ENCODE measurements at regions not wholly inside any gene's neighbourhood (a gene's known extent, or its start where the extent isn't known, plus 50 kb on each side); places are given as distances from the start of the nearest gene placed in this dataset.

DNA sequence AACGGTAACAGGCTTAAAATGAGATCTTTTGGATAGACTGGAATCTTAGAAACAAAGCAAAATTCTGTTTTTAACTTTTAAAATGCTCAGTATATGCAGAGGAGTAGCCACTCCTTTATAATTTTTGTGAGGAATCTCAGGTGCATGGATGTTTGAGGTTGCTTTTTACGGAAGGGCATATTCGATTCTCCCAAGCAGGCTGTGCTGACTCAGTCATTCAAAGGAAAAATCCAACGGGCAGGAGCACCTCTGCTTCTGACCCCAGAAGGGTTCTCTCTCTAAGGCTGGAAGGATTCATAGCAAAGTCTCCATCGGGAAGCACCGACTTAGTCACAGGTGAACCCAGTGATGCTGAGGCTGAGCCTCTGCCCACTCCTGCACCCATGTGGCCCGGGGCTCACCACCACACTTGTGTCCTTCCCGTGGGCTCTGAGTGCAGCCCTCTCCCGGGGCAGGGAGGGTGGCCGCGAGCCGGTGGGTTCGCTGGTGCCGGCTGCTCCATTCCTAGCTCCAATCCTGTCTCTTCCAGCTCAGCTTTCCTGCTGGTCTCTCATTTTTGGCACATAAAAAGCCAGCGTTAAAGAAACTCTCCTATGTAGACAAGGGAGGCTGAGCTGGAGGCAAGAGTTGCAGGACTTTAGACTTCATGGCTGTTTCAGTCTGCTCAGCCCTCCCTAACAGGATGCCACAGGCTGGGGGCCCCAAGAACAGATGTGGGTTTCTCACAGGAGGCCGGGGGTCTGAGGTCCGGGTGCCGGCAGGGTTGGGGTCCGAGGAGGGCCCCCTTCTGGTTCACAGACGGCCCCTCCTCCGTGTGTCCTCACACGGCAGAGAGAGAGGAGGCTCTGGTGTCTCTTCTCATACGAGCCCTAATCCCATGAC, 135.6 kb upstream of the LPCAT1 start:
- no peak for ATAC-seq
- TF ChIP-seq RAD21 (IDR thresholded peaks at IDR 0.05; ENCODE audit: low read depth) = no peak
- TF ChIP-seq SP1 (IDR thresholded peaks at IDR 0.05; ENCODE audit: low read depth) = no peak
- no peak for TF ChIP-seq POLR2A (IDR thresholded peaks at IDR 0.05; ENCODE audit: borderline replicate concordance, extremely low read depth, insufficient read depth, insufficient read length)
- no peak for TF ChIP-seq JUND (IDR thresholded peaks at IDR 0.05)
- no peak for TF ChIP-seq SRF (IDR thresholded peaks at IDR 0.05; ENCODE audit: low read depth)
- no peaks in the 10 kb centered on the region for H3K9me2 ChIP-seq (ENCODE audit: insufficient read depth)

DNA sequence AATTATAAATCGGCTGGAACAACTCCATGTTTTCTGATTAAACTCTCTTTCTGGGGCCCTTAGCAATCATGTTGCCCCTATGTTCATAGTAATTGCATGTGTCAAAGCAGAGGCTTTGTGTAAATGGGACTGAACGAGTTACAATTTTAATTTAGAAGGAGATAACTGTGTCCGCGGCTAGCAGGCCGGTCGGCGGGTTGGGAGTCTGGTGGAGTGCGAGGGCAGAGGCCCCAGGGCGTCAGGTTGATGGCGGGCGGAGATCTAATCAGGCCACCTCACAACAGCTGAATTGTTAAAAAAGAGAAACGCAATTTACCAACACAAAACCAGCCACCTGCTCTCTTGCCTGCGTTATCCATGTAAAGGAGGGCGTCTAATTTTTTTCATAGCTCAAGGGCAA, 134.9 kb upstream of the LPCAT1 start:
- no peak for DNase-seq (ENCODE audit: low read depth, low spot score)
- Histone ChIP-seq H3K79me2 (ENCODE audit: insufficient read depth, low read length) (no peaks in the 10 kb centered on the region), H3K27me3 (ENCODE audit: insufficient read depth, low read length) (no peaks in the 10 kb centered on the region), H3K4me3 (replicated peaks in 1 of 2; ENCODE audit: low read depth in 1 of 2, low read length in 2 of 2) (no peak overlapping the region), H3K27ac (ENCODE audit: low read depth, low read length) (no peak overlapping the region), H4K20me1 (ENCODE audit: insufficient read depth) (no peaks in the 10 kb centered on the region), H3K36me3 (ENCODE audit: control insufficient read depth in 1 of 2, insufficient read depth in 2 of 2, low read length in 2 of 2) (no peaks in the 10 kb centered on the region), H3K4me1 (ENCODE audit: control insufficient read depth in 1 of 2, insufficient read depth in 2 of 2, low read length in 2 of 2) (peaks cover 0 to 7% of the 10 kb centered on the region in 2 experiments; a peak in 1 of 4 replicates), H2AFZ (ENCODE audit: low read depth, low read length, poor library complexity, severe bottlenecking) (no peak overlapping the region), H3K9me2 (ENCODE audit: insufficient read depth) (no peaks in the 10 kb centered on the region), H3K4me2 (ENCODE audit: low read length) (no peak overlapping the region), H3K9ac (ENCODE audit: low read length) (no peak overlapping the region), H3K9me3 (ENCODE audit: control insufficient read depth in 1 of 2, insufficient read depth in 1 of 2, low read depth in 1 of 2, low read length in 2 of 2) (no peaks in the 10 kb centered on the region)
- BruUV-seq (replicated peaks) = no TSS peak
- ChIA-PET RAD21 (ENCODE audit: low non-redundant PET in 1 of 2, low total read pairs in 2 of 2, uncharacterized antibody in 2 of 2, unreplicated experiment in 2 of 2) (no interaction called here), POLR2A (no interaction called here), CTCF (no interaction called here)
- ATAC-seq = no peak
- intact Hi-C loops (cut with micrococcal nuclease) = no loop called here
- TF ChIP-seq, protein P1, sequence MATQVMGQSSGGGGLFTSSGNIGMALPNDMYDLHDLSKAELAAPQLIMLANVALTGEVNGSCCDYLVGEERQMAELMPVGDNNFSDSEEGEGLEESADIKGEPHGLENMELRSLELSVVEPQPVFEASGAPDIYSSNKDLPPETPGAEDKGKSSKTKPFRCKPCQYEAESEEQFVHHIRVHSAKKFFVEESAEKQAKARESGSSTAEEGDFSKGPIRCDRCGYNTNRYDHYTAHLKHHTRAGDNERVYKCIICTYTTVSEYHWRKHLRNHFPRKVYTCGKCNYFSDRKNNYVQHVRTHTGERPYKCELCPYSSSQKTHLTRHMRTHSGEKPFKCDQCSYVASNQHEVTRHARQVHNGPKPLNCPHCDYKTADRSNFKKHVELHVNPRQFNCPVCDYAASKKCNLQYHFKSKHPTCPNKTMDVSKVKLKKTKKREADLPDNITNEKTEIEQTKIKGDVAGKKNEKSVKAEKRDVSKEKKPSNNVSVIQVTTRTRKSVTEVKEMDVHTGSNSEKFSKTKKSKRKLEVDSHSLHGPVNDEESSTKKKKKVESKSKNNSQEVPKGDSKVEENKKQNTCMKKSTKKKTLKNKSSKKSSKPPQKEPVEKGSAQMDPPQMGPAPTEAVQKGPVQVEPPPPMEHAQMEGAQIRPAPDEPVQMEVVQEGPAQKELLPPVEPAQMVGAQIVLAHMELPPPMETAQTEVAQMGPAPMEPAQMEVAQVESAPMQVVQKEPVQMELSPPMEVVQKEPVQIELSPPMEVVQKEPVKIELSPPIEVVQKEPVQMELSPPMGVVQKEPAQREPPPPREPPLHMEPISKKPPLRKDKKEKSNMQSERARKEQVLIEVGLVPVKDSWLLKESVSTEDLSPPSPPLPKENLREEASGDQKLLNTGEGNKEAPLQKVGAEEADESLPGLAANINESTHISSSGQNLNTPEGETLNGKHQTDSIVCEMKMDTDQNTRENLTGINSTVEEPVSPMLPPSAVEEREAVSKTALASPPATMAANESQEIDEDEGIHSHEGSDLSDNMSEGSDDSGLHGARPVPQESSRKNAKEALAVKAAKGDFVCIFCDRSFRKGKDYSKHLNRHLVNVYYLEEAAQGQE (IDR thresholded peaks at IDR 0.05; ENCODE audit: low read depth) = no peak
- TF ChIP-seq, protein P2, sequence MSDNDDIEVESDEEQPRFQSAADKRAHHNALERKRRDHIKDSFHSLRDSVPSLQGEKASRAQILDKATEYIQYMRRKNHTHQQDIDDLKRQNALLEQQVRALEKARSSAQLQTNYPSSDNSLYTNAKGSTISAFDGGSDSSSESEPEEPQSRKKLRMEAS (IDR thresholded peaks at IDR 0.05) = no peak
- TF ChIP-seq ZNF274 (IDR thresholded peaks at IDR 0.05; ENCODE audit: low read depth, low read length) (no peak), EZH2 (IDR thresholded peaks at IDR 0.05) (no peak), SRF (IDR thresholded peaks at IDR 0.05; ENCODE audit: low read depth) (no peak), TCF7L2 (IDR thresholded peaks at IDR 0.05; ENCODE audit: borderline replicate concordance, extremely low read depth, insufficient read depth, insufficient read length) (no peak), ZFX (IDR thresholded peaks at IDR 0.05) (no peak), FOSL1 (IDR thresholded peaks at IDR 0.05; ENCODE audit: low read depth) (no peak), CBX3 (IDR thresholded peaks at IDR 0.05; ENCODE audit: low read depth) (no peak)
- TF ChIP-seq, protein P3, sequence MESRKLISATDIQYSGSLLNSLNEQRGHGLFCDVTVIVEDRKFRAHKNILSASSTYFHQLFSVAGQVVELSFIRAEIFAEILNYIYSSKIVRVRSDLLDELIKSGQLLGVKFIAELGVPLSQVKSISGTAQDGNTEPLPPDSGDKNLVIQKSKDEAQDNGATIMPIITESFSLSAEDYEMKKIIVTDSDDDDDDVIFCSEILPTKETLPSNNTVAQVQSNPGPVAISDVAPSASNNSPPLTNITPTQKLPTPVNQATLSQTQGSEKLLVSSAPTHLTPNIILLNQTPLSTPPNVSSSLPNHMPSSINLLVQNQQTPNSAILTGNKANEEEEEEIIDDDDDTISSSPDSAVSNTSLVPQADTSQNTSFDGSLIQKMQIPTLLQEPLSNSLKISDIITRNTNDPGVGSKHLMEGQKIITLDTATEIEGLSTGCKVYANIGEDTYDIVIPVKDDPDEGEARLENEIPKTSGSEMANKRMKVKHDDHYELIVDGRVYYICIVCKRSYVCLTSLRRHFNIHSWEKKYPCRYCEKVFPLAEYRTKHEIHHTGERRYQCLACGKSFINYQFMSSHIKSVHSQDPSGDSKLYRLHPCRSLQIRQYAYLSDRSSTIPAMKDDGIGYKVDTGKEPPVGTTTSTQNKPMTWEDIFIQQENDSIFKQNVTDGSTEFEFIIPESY (IDR thresholded peaks at IDR 0.05; ENCODE audit: extremely low read depth, insufficient replicate concordance, low read length) = no peak

More for the DNA sequence above, 135.6 kb upstream of the LPCAT1 start:
- BruUV-seq (replicated peaks) = no TSS peak
- ChIA-PET RAD21 (ENCODE audit: low non-redundant PET in 1 of 2, low total read pairs in 2 of 2, uncharacterized antibody in 2 of 2, unreplicated experiment in 2 of 2) (no interaction called here), CTCF (no interaction called here), POLR2A (no interaction called here)
- Histone ChIP-seq H3K79me2 (ENCODE audit: insufficient read depth, low read length) (no peaks in the 10 kb centered on the region), H2AFZ (ENCODE audit: low read depth, low read length, poor library complexity, severe bottlenecking) (no peak overlapping the region), H3K27ac (ENCODE audit: low read depth, low read length) (no peak overlapping the region), H3K9me3 (ENCODE audit: control insufficient read depth in 1 of 2, insufficient read depth in 1 of 2, low read depth in 1 of 2, low read length in 2 of 2) (no peaks in the 10 kb centered on the region), H3K9ac (ENCODE audit: low read length) (no peak overlapping the region), H3K36me3 (ENCODE audit: control insufficient read depth in 1 of 2, insufficient read depth in 2 of 2, low read length in 2 of 2) (no peaks in the 10 kb centered on the region), H3K27me3 (ENCODE audit: insufficient read depth, low read length) (no peaks in the 10 kb centered on the region), H3K4me3 (replicated peaks in 1 of 2; ENCODE audit: low read depth in 1 of 2, low read length in 2 of 2) (no peak overlapping the region), H3K4me1 (ENCODE audit: control insufficient read depth in 1 of 2, insufficient read depth in 2 of 2, low read length in 2 of 2) (peaks cover 0 to 3% of the 10 kb centered on the region in 2 experiments; a peak in 1 of 4 replicates), H3K4me2 (ENCODE audit: low read length) (no peak overlapping the region), H4K20me1 (ENCODE audit: insufficient read depth) (no peaks in the 10 kb centered on the region)
- no peak for DNase-seq (ENCODE audit: low read depth, low spot score)
- intact Hi-C loops (cut with micrococcal nuclease) = no loop called here
